K562 (cell line): ENCODE measurements at regions not wholly inside any gene's neighbourhood (a gene's known extent, or its start where the extent isn't known, plus 50 kb on each side); places are given as distances from the start of the nearest gene placed in this dataset.

Experiments
- ATAC-seq: fragments of 200-7000 bp; cut with Tn5 transposase; 3 replicates; pipeline ENCODE4 v1.9.1; 2020; ENCODE audit warnings: moderate library complexity
- BruUV-seq: library from RNA; stranded (reverse); fragments of 400-500 nt; replicated peaks from 2 replicates; lab custom pipeline; 2021; lab: Mats Ljungman, UMichigan
- CTCF ChIA-PET: fragments of 300-600 bp; formaldehyde crosslinking; extraction: SDS; loops from one replicate; lab custom pipeline; 2021; ENCODE audit warnings: low intra/inter-chr PET ratio; lab: Yijun Ruan, JAX
- POLR2A ChIA-PET: fragments of 300-600, 350-650 bp; sonication (Branson Sonifier 250); formaldehyde crosslinking; extraction: SDS; loops from one replicate; lab custom pipeline; 2021; ENCODE audit warnings: antibody characterized with exemption, inconsistent platforms; lab: Yijun Ruan, JAX
- DNase-seq, 4 experiments: peaks; one replicate each; pipeline versions ENCODE4 v3.0.0 to v3.0.0-alpha.2; 2011 to 2018; ENCODE audit warnings: low spot score in 3 of 4, mixed read lengths in 3 of 4; ENCODE audit errors: extremely low read depth in 1 of 4
- FAIRE-seq: peaks from 2 replicates; lab custom pipeline; 2011; peaks lifted over from hg19 to GRCh38; lab: Jason Lieb, UNC
- H2AFZ ChIP-seq: 2 replicates; pipeline ENCODE4 v1.6.0; 2011; ENCODE audit warnings: low read depth, low read length, control low read depth, inconsistent platforms
- H3K27ac ChIP-seq: fragments of 200-600 bp; 3 replicates; pipeline ENCODE4 v1.8.0; 2011; ENCODE audit warnings: low read depth, mild to moderate bottlenecking, control low read depth, inconsistent platforms, low read length, moderate library complexity, mixed read lengths; ENCODE audit errors: extremely low read depth
- H3K27me3 ChIP-seq, 2 experiments: fragments of 300-600 bp in 1 of 2; 2 replicates in 1 of 2; 3 replicates in 1 of 2; pipeline versions ENCODE4 v1.6.0 to v1.8.0; 2011; ENCODE audit warnings: inconsistent platforms in 2 of 2, low read length in 2 of 2, mild to moderate bottlenecking in 1 of 2, mixed read lengths in 1 of 2, moderate library complexity in 1 of 2; ENCODE audit not compliant: control insufficient read depth in 2 of 2, insufficient read depth in 2 of 2
- H3K36me3 ChIP-seq: fragments of 300-600 bp; 3 replicates; pipeline ENCODE4 v1.8.0; 2011; ENCODE audit warnings: mild to moderate bottlenecking, low read length, inconsistent platforms; ENCODE audit not compliant: control insufficient read depth, insufficient read depth
- H3K4me1 ChIP-seq, 2 experiments: fragments of 200-600 bp in 1 of 2; replicated peaks in 1 of 2; 2 replicates in 1 of 2; 3 replicates in 1 of 2; pipeline versions ENCODE4 v1.5.1 to v1.8.0; 2011; ENCODE audit warnings: inconsistent platforms in 2 of 2, low read length in 2 of 2, mild to moderate bottlenecking in 1 of 2, mixed read lengths in 1 of 2, moderate library complexity in 1 of 2; ENCODE audit not compliant: control insufficient read depth in 2 of 2, insufficient read depth in 2 of 2
- H3K4me2 ChIP-seq: 2 replicates; pipeline ENCODE4 v1.6.1; 2011; ENCODE audit warnings: low read length, control low read depth, inconsistent platforms, mixed read lengths; ENCODE audit not compliant: insufficient read depth
- H3K4me3 ChIP-seq: fragments of 200-600 bp; sonication (generic), shearing (Covaris generic); 2 replicates; pipeline ENCODE4 v1.5.1; 2016; ENCODE audit warnings: control low read depth, inconsistent platforms
- H3K79me2 ChIP-seq: fragments of 200-600 bp; 3 replicates; pipeline ENCODE4 v1.8.0; 2011; ENCODE audit warnings: low read length, inconsistent platforms; ENCODE audit not compliant: control insufficient read depth, insufficient read depth
- H3K9ac ChIP-seq, 2 experiments: 2 replicates each; pipeline versions ENCODE4 v1.6.0 to v1.6.1; 2011; ENCODE audit warnings: low read depth in 2 of 2, low read length in 2 of 2, control low read depth in 1 of 2, inconsistent platforms in 1 of 2, mild to moderate bottlenecking in 1 of 2, mixed read lengths in 1 of 2; ENCODE audit not compliant: insufficient read depth in 1 of 2
- H3K9me1 ChIP-seq: one replicate; pipeline ENCODE4 v1.6.0; 2011; ENCODE audit warnings: inconsistent platforms, mild to moderate bottlenecking, low read length, moderate library complexity; ENCODE audit not compliant: control insufficient read depth, insufficient read depth
- H3K9me3 ChIP-seq: replicated peaks from 2 replicates; pipeline ENCODE4 v1.5.1; 2011; ENCODE audit warnings: low read depth, low read length, inconsistent platforms; ENCODE audit not compliant: control insufficient read depth, insufficient read depth
- H4K20me1 ChIP-seq: replicated peaks from 2 replicates; pipeline ENCODE4 v1.6.1; 2011; ENCODE audit warnings: low read length, inconsistent platforms, mixed read lengths; ENCODE audit not compliant: control insufficient read depth, insufficient read depth
- CTBP1 ChIP-seq: fragments of 450-650 bp; IDR thresholded peaks from 2 replicates; pipeline ENCODE4 v1.6.1; 2016; ENCODE audit warnings: borderline replicate concordance
- FOXM1 ChIP-seq, 2 experiments: fragments of 450-650 bp in 1 of 2; sonication (generic) in 1 of 2; formaldehyde crosslinking in 1 of 2; IDR thresholded peaks; 2 replicates each; pipeline versions ENCODE4 v1.6.1 to v1.9.0; 2017 to 2022; ENCODE audit warnings: low read depth in 2 of 2, mild to moderate bottlenecking in 2 of 2, missing genetic modification reagents in 1 of 2, moderate library complexity in 1 of 2
- GATAD2A ChIP-seq: fragments of 450-650 bp; IDR thresholded peaks from 2 replicates; pipeline ENCODE4 v1.6.1; 2017
- JUN ChIP-seq, 2 experiments: sonication (generic) in 1 of 2; formaldehyde crosslinking in 1 of 2; IDR thresholded peaks; 2 replicates each; pipeline versions ENCODE4 v1.6.1 to v1.8.0; 2012 to 2022; ENCODE audit warnings: borderline replicate concordance in 2 of 2, mild to moderate bottlenecking in 2 of 2, improper control_type of control experiment in 1 of 2, low read depth in 1 of 2, low read length in 1 of 2, missing genetic modification reagents in 1 of 2
- MTF1 ChIP-seq: fragments of 250-450 bp; sonication (Bioruptor Pico); IDR thresholded peaks from 2 replicates; pipeline ENCODE4 v1.9.0; 2021; ENCODE audit warnings: moderate library complexity, mild to moderate bottlenecking, inconsistent platforms, borderline replicate concordance
- NCOA2 ChIP-seq, 2 experiments: fragments of 450-650 bp; IDR thresholded peaks; 2 replicates each; pipeline ENCODE4 v1.6.1; 2018; ENCODE audit warnings: mild to moderate bottlenecking in 2 of 2, moderate library complexity in 1 of 2; ENCODE audit not compliant: partially characterized antibody in 2 of 2
- NCOA6 ChIP-seq: fragments of 450-650 bp; IDR thresholded peaks from 2 replicates; pipeline ENCODE4 v1.6.1; 2017; ENCODE audit warnings: mild to moderate bottlenecking
- PRMT5 ChIP-seq: sonication (generic); formaldehyde crosslinking; IDR thresholded peaks from 2 replicates; pipeline ENCODE4 v1.5.0; 2020; ENCODE audit warnings: missing genetic modification reagents
- RBM17 ChIP-seq: fragments of 200-400 bp; formaldehyde crosslinking; IDR thresholded peaks from 2 replicates; pipeline ENCODE4 v1.6.1; 2017; ENCODE audit warnings: low read depth, mild to moderate bottlenecking, low read length, borderline replicate concordance
- ZFP36 ChIP-seq: fragments of 150-350 bp; IDR thresholded peaks from 2 replicates; pipeline ENCODE4 v1.6.1; 2018; ENCODE audit warnings: low read length, low read depth; ENCODE audit not compliant: partially characterized antibody
- WGBS: fragments of 100-300 bp; shearing (Covaris generic); methylation state at CpG from one replicate; pipeline ENCODE4 v1.1.6; 2016; ENCODE audit warnings: low coverage, mixed read lengths; ENCODE audit not compliant: insufficient coverage; ENCODE audit errors: missing lambda C conversion rate; 5-methylcytosine and 5-hydroxymethylcytosine counted together
- in situ Hi-C: fragments of 300-500 bp; cut with MboI; formaldehyde crosslinking; loops from 4 replicates; pipeline ENCODE4 v1.15.0; 2018; ENCODE audit warnings: inconsistent platforms, mixed read lengths
- intact Hi-C: fragments of 100-400 bp; cut with micrococcal nuclease; formaldehyde crosslinking; loops from 2 replicates; pipeline ENCODE4 v1.14.2; 2022

GRCh38 chr6:94217836-94218235 is 798.5 kb upstream of the EPHA7 start:
- Histone ChIP-seq H3K4me3 (no peak overlapping the region), H3K4me1 (no peaks in the 10 kb centered on the region), H3K79me2 (no peaks in the 10 kb centered on the region), H3K27me3 (no peaks in the 10 kb centered on the region), H3K9me1 (no peaks in the 10 kb centered on the region), H2AFZ (no peak overlapping the region), H3K27ac (no peak overlapping the region), H3K4me2 (no peak overlapping the region), H4K20me1 (no peaks in the 10 kb centered on the region), H3K36me3 (no peaks in the 10 kb centered on the region), H3K9ac (no peak overlapping the region), H3K9me3 (no peaks in the 10 kb centered on the region)
- 0% methylated on average over 2 of the region's 2 CpGs for WGBS
- intact Hi-C loops, result no loop called here
- DNase-seq (no peak), FAIRE-seq (no peak), ATAC-seq (no peak)
- in situ Hi-C loops, result no loop called here
- CTCF ChIA-PET, result no interaction called here
- POLR2A ChIA-PET, result no interaction called here
- no TSS peak for BruUV-seq
- TF ChIP-seq CTBP1 (no peak), RBM17 (no peak)

GRCh38 chr6:94215552-94215951 is 796.2 kb upstream of the EPHA7 start:
- Histone ChIP-seq H3K9ac (no peak overlapping the region), H3K27me3 (no peaks in the 10 kb centered on the region), H3K79me2 (no peaks in the 10 kb centered on the region), H3K36me3 (no peaks in the 10 kb centered on the region), H3K4me1 (no peaks in the 10 kb centered on the region), H4K20me1 (no peaks in the 10 kb centered on the region), H3K9me3 (no peaks in the 10 kb centered on the region; the same call in 1 of the 2 replicates), H2AFZ (no peak overlapping the region), H3K4me2 (no peak overlapping the region), H3K27ac (no peak overlapping the region), H3K9me1 (no peaks in the 10 kb centered on the region), H3K4me3 (no peak overlapping the region)
- WGBS, result 6% methylated on average over 1 of the region's 1 CpG
- TF ChIP-seq FOXM1 (IDR thresholded peaks at IDR 0.05; ENCODE audit: low read depth), result no peak
- no peak for TF ChIP-seq FOXM1 (CRISPR knock-in tag; IDR thresholded peaks at IDR 0.05; ENCODE audit: low read depth)
- TF ChIP-seq GATAD2A, result no peak
- TF ChIP-seq MTF1 (CRISPR knock-in tag), result no peak
- TF ChIP-seq NCOA6, result no peak
- no peak for TF ChIP-seq ZFP36
- TF ChIP-seq NCOA2 (IDR thresholded peaks at IDR 0.05; ENCODE audit: partially characterized antibody in 2 of 2), result no peak
- no peak for TF ChIP-seq PRMT5 (CRISPR knock-in tag)
- no peak for TF ChIP-seq JUN (IDR thresholded peaks at IDR 0.05; ENCODE audit: borderline replicate concordance, low read depth, low read length)
- TF ChIP-seq JUN (CRISPR knock-in tag; IDR thresholded peaks at IDR 0.05; ENCODE audit: borderline replicate concordance), result no peak
- POLR2A ChIA-PET, result no interaction called here
- CTCF ChIA-PET, result no interaction called here
- in situ Hi-C loops (no loop called here), intact Hi-C loops (no loop called here)
- BruUV-seq, result no TSS peak
- ATAC-seq (no peak), FAIRE-seq (no peak), DNase-seq (no peak)
